ENCODE measurements at regions not wholly inside any gene's neighbourhood (a gene's known extent, or its start where the extent isn't known, plus 50 kb on each side); places are given as distances from the start of the nearest gene placed in this dataset.

GRCh38 chr20:58037631-58038030 is 190.8 kb downstream of the ANKRD60 start:
- DNase-seq (ENCODE audit: low spot score) = no peak
- Mint-ChIP-seq H3K4me3 (no peak overlapping the region), H3K36me3 (ENCODE audit: low read depth) (no peaks in the 10 kb centered on the region), H3K27ac (no peak overlapping the region), H3K4me1 (peaks cover 4% of the 10 kb centered on the region), H3K27me3 (ENCODE audit: insufficient read depth, low read depth, poor library complexity) (peaks cover 10% of the 10 kb centered on the region), H3K9me3 (0 out of 3 replicates have a peak, but pooled peaks cover 3% of the 10 kb centered on the region)
- ATAC-seq = no peak
- Histone ChIP-seq H3K79me2 (replicated peaks; ENCODE audit: insufficient read depth) (no peaks in the 10 kb centered on the region), H3K36me3 (ENCODE audit: insufficient read depth) (no peaks in the 10 kb centered on the region), H3K27me3 (ENCODE audit: insufficient read depth) (no peaks in the 10 kb centered on the region), H2AFZ (no peak overlapping the region), H3K27ac (ENCODE audit: low read depth) (no peak overlapping the region), H3K9me2 (ENCODE audit: insufficient read depth) (0 out of 2 replicates have a peak, but pooled peaks cover 5% of the 10 kb centered on the region), H3K4me2 (no peak overlapping the region), H4K20me1 (replicated peaks; ENCODE audit: insufficient read depth) (no peaks in the 10 kb centered on the region), H3K4me1 (ENCODE audit: insufficient read depth) (peaks cover 4% of the 10 kb centered on the region; the same call in 1 of the 2 replicates), H3K4me3 (no peak overlapping the region), H3F3A (replicated peaks; ENCODE audit: low read depth) (no peaks in the 10 kb centered on the region)
- TF ChIP-seq CREB1 (CRISPR knock-in tag; IDR thresholded peaks at IDR 0.05; ENCODE audit: low read depth) = no peak
- no peak for TF ChIP-seq EZH2 (IDR thresholded peaks at IDR 0.05; ENCODE audit: low read depth, unreplicated experiment)
- TF ChIP-seq POLR2AphosphoS5 (IDR thresholded peaks at IDR 0.05; ENCODE audit: low read depth) = no peak
- no peak for TF ChIP-seq STAT1 (IDR thresholded peaks at IDR 0.05; ENCODE audit: unreplicated experiment)
- TF ChIP-seq ZNF462 (CRISPR knock-in tag; IDR thresholded peaks at IDR 0.05) = no peak
- no peak for TF ChIP-seq REST (IDR thresholded peaks at IDR 0.05; ENCODE audit: unreplicated experiment)
- TF ChIP-seq ZNF114 (CRISPR knock-in tag; IDR thresholded peaks at IDR 0.05) = no peak
- no peak for TF ChIP-seq NANOG (IDR thresholded peaks at IDR 0.05; ENCODE audit: borderline replicate concordance)
- TF ChIP-seq EZH2phosphoT487 (IDR thresholded peaks at IDR 0.05; ENCODE audit: unreplicated experiment) = no peak
